ENCODE measurements at regions not wholly inside any gene's neighbourhood (a gene's known extent, or its start where the extent isn't known, plus 50 kb on each side); places are given as distances from the start of the nearest gene placed in this dataset.

GRCh38 chr6:8229915-8230756 is 127.8 kb upstream of the EEF1E1 start:
- Histone ChIP-seq H3K4me1 (ENCODE audit: control insufficient read depth in 2 of 2, insufficient read depth in 2 of 2, low read length in 1 of 2) (peaks cover 0 to 2% of the 10 kb centered on the region in 2 donors), H3K4me3 (ENCODE audit: low read depth in 1 of 2, low read length in 2 of 2) (no peak overlapping the region), H3K27ac (ENCODE audit: low read depth in 2 of 2, low read length in 1 of 2) (peak overlapping the region in 1 of 2 donors; percentile 3), H3K27me3 (ENCODE audit: control insufficient read depth in 1 of 2, insufficient read depth in 2 of 2, low read length in 2 of 2) (no peaks in the 10 kb centered on the region), H3K9me3 (ENCODE audit: control insufficient read depth in 2 of 2, insufficient read depth in 1 of 2, low read depth in 1 of 2, low read length in 1 of 2) (no peaks in the 10 kb centered on the region), H3K36me3 (ENCODE audit: control insufficient read depth in 2 of 2, insufficient read depth in 2 of 2, low read length in 1 of 2) (no peaks in the 10 kb centered on the region)
- WGBS, 2 donors: 36 to 43% methylated on average over 8 of the region's 8 CpGs

- H3K27ac ChIP-seq (ENCODE audit: low read depth in 2 of 2, low read length in 1 of 2): no peak overlapping the region
- H3K4me1 ChIP-seq (ENCODE audit: control insufficient read depth in 2 of 2, insufficient read depth in 2 of 2, low read length in 1 of 2): peaks cover 0 to 2% of the 10 kb centered on the region in 2 donors
- WGBS, 2 donors: 79 to 82% methylated on average over 5 of the region's 5 CpGs
- H3K36me3 ChIP-seq (ENCODE audit: control insufficient read depth in 2 of 2, insufficient read depth in 2 of 2, low read length in 1 of 2): no peaks in the 10 kb centered on the region
- H3K4me3 ChIP-seq (ENCODE audit: low read depth in 1 of 2, low read length in 2 of 2): no peak overlapping the region
- H3K9me3 ChIP-seq (ENCODE audit: control insufficient read depth in 2 of 2, insufficient read depth in 1 of 2, low read depth in 1 of 2, low read length in 1 of 2): no peaks in the 10 kb centered on the region
- H3K27me3 ChIP-seq (ENCODE audit: control insufficient read depth in 1 of 2, insufficient read depth in 2 of 2, low read length in 2 of 2): no peaks in the 10 kb centered on the region
Measured at GRCh38 chr6:8225113-8225512, 122.8 kb upstream of the EEF1E1 start.

DNA sequence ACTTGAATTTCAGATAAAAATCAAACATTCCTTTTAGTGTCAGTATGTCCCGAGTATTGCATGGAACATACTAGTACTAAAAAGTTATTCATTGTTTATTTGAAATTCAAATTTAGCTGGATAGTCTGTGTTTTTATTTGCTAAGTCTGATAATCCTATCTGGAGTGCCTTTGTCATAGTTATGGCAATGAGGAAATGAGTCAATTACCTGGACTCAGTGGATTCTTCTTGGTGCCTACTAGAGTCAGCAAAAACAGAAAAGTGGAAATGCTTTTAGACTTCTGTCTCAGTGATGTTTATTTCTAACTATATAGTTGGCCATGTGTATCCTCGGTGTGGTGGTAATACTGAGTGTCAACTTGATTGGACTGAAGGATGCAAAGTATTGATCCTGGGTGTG is 121.3 kb upstream of the EEF1E1 start:
- WGBS, 2 donors: 57 to 59% methylated on average over 2 of the region's 2 CpGs
- no peaks in the 10 kb centered on the region for H3K36me3 ChIP-seq (ENCODE audit: control insufficient read depth in 2 of 2, insufficient read depth in 2 of 2, low read length in 1 of 2)
- H3K9me3 ChIP-seq (ENCODE audit: control insufficient read depth in 2 of 2, insufficient read depth in 1 of 2, low read depth in 1 of 2, low read length in 1 of 2): no peaks in the 10 kb centered on the region
- no peak overlapping the region for H3K27ac ChIP-seq (ENCODE audit: low read depth in 2 of 2, low read length in 1 of 2)
- H3K4me3 ChIP-seq (ENCODE audit: low read depth in 1 of 2, low read length in 2 of 2): no peak overlapping the region
- no peaks in the 10 kb centered on the region for H3K27me3 ChIP-seq (ENCODE audit: control insufficient read depth in 1 of 2, insufficient read depth in 2 of 2, low read length in 2 of 2)
- no peaks in the 10 kb centered on the region for H3K4me1 ChIP-seq (ENCODE audit: control insufficient read depth in 2 of 2, insufficient read depth in 2 of 2, low read length in 1 of 2)

GRCh38 chr6:8219352-8219943 is 117.1 kb upstream of the EEF1E1 start:
- WGBS, 2 donors: 2% methylated on average over 3 of the region's 3 CpGs
- Histone ChIP-seq H3K4me1 (ENCODE audit: control insufficient read depth in 2 of 2, insufficient read depth in 2 of 2, low read length in 1 of 2) (no peaks in the 10 kb centered on the region), H3K27me3 (ENCODE audit: control insufficient read depth in 1 of 2, insufficient read depth in 2 of 2, low read length in 2 of 2) (no peaks in the 10 kb centered on the region)

GRCh38 chr6:8218861-8219260 is 116.5 kb upstream of the EEF1E1 start:
- Histone ChIP-seq H3K9me3 (ENCODE audit: control insufficient read depth in 2 of 2, insufficient read depth in 1 of 2, low read depth in 1 of 2, low read length in 1 of 2) (no peaks in the 10 kb centered on the region), H3K36me3 (ENCODE audit: control insufficient read depth in 2 of 2, insufficient read depth in 2 of 2, low read length in 1 of 2) (no peaks in the 10 kb centered on the region), H3K4me3 (ENCODE audit: low read depth in 1 of 2, low read length in 2 of 2) (no peak overlapping the region), H3K27me3 (ENCODE audit: control insufficient read depth in 1 of 2, insufficient read depth in 2 of 2, low read length in 2 of 2) (no peaks in the 10 kb centered on the region), H3K4me1 (ENCODE audit: control insufficient read depth in 2 of 2, insufficient read depth in 2 of 2, low read length in 1 of 2) (no peaks in the 10 kb centered on the region), H3K27ac (ENCODE audit: low read depth in 2 of 2, low read length in 1 of 2) (no peak overlapping the region)
- 53 to 62% methylated on average over 5 of the region's 5 CpGs for WGBS, 2 donors

More at GRCh38 chr6:8219352-8219943, 117.1 kb upstream of the EEF1E1 start:
- Histone ChIP-seq H3K4me3 (ENCODE audit: low read depth in 1 of 2, low read length in 2 of 2) (no peak overlapping the region), H3K27ac (ENCODE audit: low read depth in 2 of 2, low read length in 1 of 2) (no peak overlapping the region), H3K36me3 (ENCODE audit: control insufficient read depth in 2 of 2, insufficient read depth in 2 of 2, low read length in 1 of 2) (no peaks in the 10 kb centered on the region), H3K9me3 (ENCODE audit: control insufficient read depth in 2 of 2, insufficient read depth in 1 of 2, low read depth in 1 of 2, low read length in 1 of 2) (no peaks in the 10 kb centered on the region)

DNA sequence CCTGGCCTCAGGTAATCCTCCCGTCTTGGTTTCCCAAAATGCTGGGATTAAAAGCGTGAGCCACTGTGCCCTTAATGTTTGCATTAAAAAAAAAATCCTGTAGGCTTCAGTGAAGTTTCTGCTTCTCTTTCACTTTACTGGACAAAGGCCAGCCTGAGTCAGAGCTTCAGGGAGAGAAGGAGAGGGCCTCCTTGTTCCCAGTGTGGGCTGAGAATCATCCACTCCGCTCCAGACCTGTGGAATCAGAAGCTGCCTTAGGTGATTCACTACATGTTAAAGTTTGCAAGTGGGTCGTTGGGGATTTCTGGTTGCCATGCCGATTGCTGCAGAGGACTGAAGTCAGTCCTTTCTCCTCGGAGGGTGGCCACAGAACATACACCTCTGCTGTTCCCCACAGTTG is 113.3 kb upstream of the EEF1E1 start:
- no peak overlapping the region for H3K4me3 ChIP-seq (ENCODE audit: low read depth in 1 of 2, low read length in 2 of 2)
- WGBS, 2 donors: 54 to 60% methylated on average over 6 of the region's 6 CpGs

DNA sequence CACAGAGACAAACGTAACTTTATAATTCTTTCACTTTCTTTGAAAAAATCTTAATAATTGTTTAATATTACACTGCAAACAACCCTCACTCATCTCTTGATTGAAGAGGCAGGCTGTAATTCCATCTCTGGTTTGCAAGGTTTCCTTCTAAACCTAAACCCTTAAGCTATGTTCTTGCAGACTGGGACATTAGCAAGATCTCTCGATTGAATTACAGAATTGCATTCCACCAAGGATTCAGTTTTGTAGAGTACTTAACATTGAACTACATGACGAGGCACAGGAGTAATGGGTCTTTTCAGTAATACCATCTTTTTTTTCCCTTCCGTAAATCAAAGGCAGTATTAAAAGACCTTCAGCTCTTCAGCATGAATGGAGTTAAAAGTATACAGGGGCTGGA is 111.6 kb upstream of the EEF1E1 start:
- no peaks in the 10 kb centered on the region for H3K9me3 ChIP-seq (ENCODE audit: control insufficient read depth in 2 of 2, insufficient read depth in 1 of 2, low read depth in 1 of 2, low read length in 1 of 2)
- no peaks in the 10 kb centered on the region for H3K27me3 ChIP-seq (ENCODE audit: control insufficient read depth in 1 of 2, insufficient read depth in 2 of 2, low read length in 2 of 2)
- H3K4me3 ChIP-seq (ENCODE audit: low read depth in 1 of 2, low read length in 2 of 2): no peak overlapping the region
- no peaks in the 10 kb centered on the region for H3K4me1 ChIP-seq (ENCODE audit: control insufficient read depth in 2 of 2, insufficient read depth in 2 of 2, low read length in 1 of 2)
- 80 to 85% methylated on average over 4 of the region's 4 CpGs for WGBS, 2 donors
- no peak overlapping the region for H3K27ac ChIP-seq (ENCODE audit: low read depth in 2 of 2, low read length in 1 of 2)
- no peaks in the 10 kb centered on the region for H3K36me3 ChIP-seq (ENCODE audit: control insufficient read depth in 2 of 2, insufficient read depth in 2 of 2, low read length in 1 of 2)

More for the DNA sequence above, 113.3 kb upstream of the EEF1E1 start:
- no peaks in the 10 kb centered on the region for H3K9me3 ChIP-seq (ENCODE audit: control insufficient read depth in 2 of 2, insufficient read depth in 1 of 2, low read depth in 1 of 2, low read length in 1 of 2)
- no peaks in the 10 kb centered on the region for H3K27me3 ChIP-seq (ENCODE audit: control insufficient read depth in 1 of 2, insufficient read depth in 2 of 2, low read length in 2 of 2)
- no peaks in the 10 kb centered on the region for H3K4me1 ChIP-seq (ENCODE audit: control insufficient read depth in 2 of 2, insufficient read depth in 2 of 2, low read length in 1 of 2)
- no peak overlapping the region for H3K27ac ChIP-seq (ENCODE audit: low read depth in 2 of 2, low read length in 1 of 2)
- H3K36me3 ChIP-seq (ENCODE audit: control insufficient read depth in 2 of 2, insufficient read depth in 2 of 2, low read length in 1 of 2): no peaks in the 10 kb centered on the region

DNA sequence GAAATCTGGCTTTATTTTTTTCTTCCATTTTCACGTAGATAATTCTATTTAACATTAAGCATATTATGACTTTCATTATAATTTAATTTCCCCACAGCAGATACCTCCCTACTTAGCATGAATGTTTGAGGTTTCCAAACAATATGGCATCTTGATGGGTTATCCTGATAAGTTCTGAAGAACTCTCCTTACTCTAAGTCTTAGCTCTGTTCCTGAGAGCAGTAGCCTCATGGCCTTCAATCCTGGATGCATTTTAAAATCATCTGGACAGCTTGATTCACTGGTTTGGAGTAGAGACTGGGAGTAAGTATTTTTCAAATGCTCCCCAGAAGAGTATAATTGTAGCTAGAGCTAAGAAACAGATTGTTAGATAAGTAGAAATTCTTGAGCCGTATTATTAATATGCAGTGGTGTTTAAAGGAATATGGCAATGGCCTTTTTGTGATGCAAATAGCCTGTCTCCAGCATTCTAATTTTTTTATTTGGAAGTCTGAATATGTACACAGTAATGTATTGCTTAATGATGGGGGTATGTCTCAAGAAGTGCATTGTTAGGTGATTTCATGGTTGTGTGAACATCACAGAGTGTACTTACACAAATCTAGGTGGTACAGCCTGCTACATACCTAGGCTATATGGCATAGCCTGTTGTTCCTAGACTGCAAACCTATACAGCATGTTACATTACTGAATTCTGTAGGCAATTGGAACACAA is 110.5 kb upstream of the EEF1E1 start:
- WGBS, 2 donors: 80 to 89% methylated on average over 2 of the region's 2 CpGs
- H3K36me3 ChIP-seq (ENCODE audit: control insufficient read depth in 2 of 2, insufficient read depth in 2 of 2, low read length in 1 of 2): no peaks in the 10 kb centered on the region
- H3K9me3 ChIP-seq (ENCODE audit: control insufficient read depth in 2 of 2, insufficient read depth in 1 of 2, low read depth in 1 of 2, low read length in 1 of 2): no peaks in the 10 kb centered on the region
- H3K27me3 ChIP-seq (ENCODE audit: control insufficient read depth in 1 of 2, insufficient read depth in 2 of 2, low read length in 2 of 2): no peaks in the 10 kb centered on the region
- H3K4me1 ChIP-seq (ENCODE audit: control insufficient read depth in 2 of 2, insufficient read depth in 2 of 2, low read length in 1 of 2): no peaks in the 10 kb centered on the region
- H3K4me3 ChIP-seq (ENCODE audit: low read depth in 1 of 2, low read length in 2 of 2): no peak overlapping the region
- no peak overlapping the region for H3K27ac ChIP-seq (ENCODE audit: low read depth in 2 of 2, low read length in 1 of 2)

- 84 to 93% methylated on average over 1 of the region's 1 CpG for WGBS, 2 donors
- Histone ChIP-seq H3K27ac (ENCODE audit: low read depth in 2 of 2, low read length in 1 of 2) (no peak overlapping the region), H3K9me3 (ENCODE audit: control insufficient read depth in 2 of 2, insufficient read depth in 1 of 2, low read depth in 1 of 2, low read length in 1 of 2) (no peaks in the 10 kb centered on the region), H3K27me3 (ENCODE audit: control insufficient read depth in 1 of 2, insufficient read depth in 2 of 2, low read length in 2 of 2) (no peaks in the 10 kb centered on the region), H3K36me3 (ENCODE audit: control insufficient read depth in 2 of 2, insufficient read depth in 2 of 2, low read length in 1 of 2) (no peaks in the 10 kb centered on the region), H3K4me1 (ENCODE audit: control insufficient read depth in 2 of 2, insufficient read depth in 2 of 2, low read length in 1 of 2) (no peaks in the 10 kb centered on the region), H3K4me3 (ENCODE audit: low read depth in 1 of 2, low read length in 2 of 2) (no peak overlapping the region)
Measured at GRCh38 chr6:8207869-8208191, 105.5 kb upstream of the EEF1E1 start.
